HEK293T (cell line): ENCODE measurements at regions not wholly inside any gene's neighbourhood (a gene's known extent, or its start where the extent isn't known, plus 50 kb on each side); places are given as distances from the start of the nearest gene placed in this dataset.

Source experiments
- ARNT ChIP-seq: fragments of 450-650 bp; IDR thresholded peaks from 2 replicates; pipeline ENCODE4 v1.6.1; 2017; ENCODE audit warnings: mild to moderate bottlenecking
- CTBP1 ChIP-seq: fragments of 450-650 bp; IDR thresholded peaks from 2 replicates; pipeline ENCODE4 v1.6.1; 2016; ENCODE audit warnings: borderline replicate concordance
- ELF4 ChIP-seq: fragments of 450-650 bp; IDR thresholded peaks from 2 replicates; pipeline ENCODE4 v1.6.1; 2017; ENCODE audit warnings: antibody characterized with exemption
- FOXM1 ChIP-seq: fragments of 450-650 bp; IDR thresholded peaks from 2 replicates; pipeline ENCODE4 v1.6.1; 2017; ENCODE audit warnings: mild to moderate bottlenecking, borderline replicate concordance
- LEF1 ChIP-seq: fragments of 450-650 bp; IDR thresholded peaks from 2 replicates; pipeline ENCODE4 v1.6.1; 2017; ENCODE audit warnings: mild to moderate bottlenecking, borderline replicate concordance
- SP1 ChIP-seq: fragments of 450-650 bp; IDR thresholded peaks from 2 replicates; pipeline ENCODE4 v1.6.1; 2017
- TARDBP ChIP-seq: fragments of 450-650 bp; IDR thresholded peaks from 2 replicates; pipeline ENCODE4 v1.6.1; 2016

DNA sequence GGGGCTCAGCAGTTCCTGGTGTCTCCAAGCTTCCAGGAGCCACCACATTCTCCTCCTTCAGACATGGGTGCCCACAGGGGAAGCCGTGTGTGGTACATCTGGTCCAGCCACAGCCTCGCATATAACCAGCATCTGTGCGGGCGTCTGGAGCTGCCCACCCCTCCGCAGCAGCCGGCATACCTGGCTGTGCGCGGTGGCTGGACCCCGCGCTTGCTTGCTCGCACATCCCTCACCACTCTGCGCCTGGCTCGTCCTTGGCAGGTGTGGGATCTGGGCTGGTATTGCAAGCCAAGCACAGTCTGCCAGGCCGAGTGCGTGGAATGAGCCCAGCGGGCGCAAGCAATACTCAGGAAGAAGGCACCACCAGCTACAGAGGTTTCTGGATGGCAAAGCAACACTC lies 117.7 kb upstream of the MBL2 start:
- no peak for TF ChIP-seq ELF4
- no peak for TF ChIP-seq SP1
- TF ChIP-seq ARNT: no peak
- no peak for TF ChIP-seq TARDBP
- TF ChIP-seq FOXM1: no peak
- TF ChIP-seq CTBP1: no peak
- no peak for TF ChIP-seq LEF1
